Tibial nerve (tissue), 4 donors: ENCODE measurements at regions not wholly inside any gene's neighbourhood (a gene's known extent, or its start where the extent isn't known, plus 50 kb on each side); places are given as distances from the start of the nearest gene placed in this dataset.

Source experiments
- DNase-seq, 2 donors: peaks; one replicate each; pipeline ENCODE4 v3.0.0-alpha.2; 2019; ENCODE audit warnings: low spot score in 2 of 2
- H3K27ac ChIP-seq, 4 donors: fragments of 200-600 bp; sonication (generic) in 3 of 4; one replicate each; pipeline ENCODE4 v1.5.1; 2017 to 2019; ENCODE audit warnings: mild to moderate bottlenecking in 1 of 4
- H3K27me3 ChIP-seq, 2 donors: fragments of 200-600 bp; sonication (generic) in 1 of 2; one replicate each; pipeline versions ENCODE4 v1.5.1 to v1.6.0; 2017 to 2019
- H3K36me3 ChIP-seq, 3 donors: fragments of 200-600 bp; sonication (generic); one replicate each; pipeline ENCODE4 v1.5.1; 2018 to 2019
- H3K4me1 ChIP-seq, 4 donors: fragments of 200-600 bp; sonication (generic) in 3 of 4; one replicate each; pipeline ENCODE4 v1.5.1; 2017 to 2019
- H3K4me3 ChIP-seq, 4 donors: fragments of 200-600 bp; sonication (generic) in 3 of 4; one replicate each; pipeline ENCODE4 v1.5.1; 2017 to 2019; ENCODE audit warnings: mild to moderate bottlenecking in 1 of 4, moderate library complexity in 1 of 4
- H3K9me3 ChIP-seq, 4 donors: fragments of 200-600 bp; sonication (generic) in 3 of 4; one replicate each; pipeline ENCODE4 v1.5.1; 2017 to 2019
- EP300 ChIP-seq, 2 donors: sonication (generic); formaldehyde crosslinking; IDR thresholded peaks; one replicate each; pipeline ENCODE4 v1.6.1; 2017; ENCODE audit warnings: antibody characterized with exemption in 2 of 2, mild to moderate bottlenecking in 1 of 2
- POLR2A ChIP-seq, 2 donors: fragments of 450-650 bp; IDR thresholded peaks; one replicate each; pipeline ENCODE4 v1.6.1; 2017; ENCODE audit warnings: antibody characterized with exemption in 2 of 2, mild to moderate bottlenecking in 2 of 2, moderate library complexity in 2 of 2
- WGBS, 2 donors: methylation state at CpG; one replicate each; pipeline ENCODE4 v1.1.5; 2018; 5-methylcytosine and 5-hydroxymethylcytosine counted together
- TF ChIP-seq, protein P1 (sequence below), 5 experiments: fragments of 200-600 bp in 3 of 5; fragments of 450-650 bp in 2 of 5; sonication (generic) in 3 of 5; IDR thresholded peaks; one replicate each; pipeline ENCODE4 v1.5.1; 2016 to 2019; ENCODE audit warnings: antibody characterized with exemption in 5 of 5, mild to moderate bottlenecking in 3 of 5, moderate library complexity in 2 of 5

DNA sequence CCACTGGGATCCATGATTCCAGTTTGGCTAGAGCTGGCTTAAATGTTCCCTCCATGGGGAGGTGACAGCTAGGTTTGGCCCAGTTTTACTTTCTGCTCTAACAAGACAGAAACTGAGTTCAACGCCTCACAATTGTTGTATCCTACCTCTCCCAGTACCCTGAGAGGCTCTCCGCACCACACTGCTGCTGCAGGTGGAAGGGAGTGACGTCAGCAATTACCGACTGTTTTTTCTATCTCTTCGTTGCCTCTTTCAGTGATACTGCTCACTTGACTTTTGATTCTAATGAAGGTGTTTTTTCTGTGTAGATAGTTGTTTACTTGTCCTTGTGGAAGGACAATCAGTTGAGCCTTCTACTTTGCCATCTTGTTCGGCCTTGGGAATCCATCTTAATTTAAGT is 204.9 kb upstream of the DUSP10 start:
- no peak for DNase-seq
- no peaks in the 10 kb centered on the region for H3K27me3 ChIP-seq
- WGBS, 2 donors = 93 to 94% methylated on average over 6 of the region's 6 CpGs
- TF ChIP-seq EP300 (IDR thresholded peaks at IDR 0.05) (no peak), POLR2A (IDR thresholded peaks at IDR 0.05) (no peak)
- TF ChIP-seq, protein P1, sequence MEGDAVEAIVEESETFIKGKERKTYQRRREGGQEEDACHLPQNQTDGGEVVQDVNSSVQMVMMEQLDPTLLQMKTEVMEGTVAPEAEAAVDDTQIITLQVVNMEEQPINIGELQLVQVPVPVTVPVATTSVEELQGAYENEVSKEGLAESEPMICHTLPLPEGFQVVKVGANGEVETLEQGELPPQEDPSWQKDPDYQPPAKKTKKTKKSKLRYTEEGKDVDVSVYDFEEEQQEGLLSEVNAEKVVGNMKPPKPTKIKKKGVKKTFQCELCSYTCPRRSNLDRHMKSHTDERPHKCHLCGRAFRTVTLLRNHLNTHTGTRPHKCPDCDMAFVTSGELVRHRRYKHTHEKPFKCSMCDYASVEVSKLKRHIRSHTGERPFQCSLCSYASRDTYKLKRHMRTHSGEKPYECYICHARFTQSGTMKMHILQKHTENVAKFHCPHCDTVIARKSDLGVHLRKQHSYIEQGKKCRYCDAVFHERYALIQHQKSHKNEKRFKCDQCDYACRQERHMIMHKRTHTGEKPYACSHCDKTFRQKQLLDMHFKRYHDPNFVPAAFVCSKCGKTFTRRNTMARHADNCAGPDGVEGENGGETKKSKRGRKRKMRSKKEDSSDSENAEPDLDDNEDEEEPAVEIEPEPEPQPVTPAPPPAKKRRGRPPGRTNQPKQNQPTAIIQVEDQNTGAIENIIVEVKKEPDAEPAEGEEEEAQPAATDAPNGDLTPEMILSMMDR (IDR thresholded peaks at IDR 0.05) = no peak
- no peak overlapping the region for H3K4me3 ChIP-seq
- no peaks in the 10 kb centered on the region for H3K4me1 ChIP-seq
- H3K36me3 ChIP-seq = no peaks in the 10 kb centered on the region
- H3K27ac ChIP-seq = no peak overlapping the region
- H3K9me3 ChIP-seq = peaks cover 0 to 18% (median 0%) of the 10 kb centered on the region in 4 donors

DNA sequence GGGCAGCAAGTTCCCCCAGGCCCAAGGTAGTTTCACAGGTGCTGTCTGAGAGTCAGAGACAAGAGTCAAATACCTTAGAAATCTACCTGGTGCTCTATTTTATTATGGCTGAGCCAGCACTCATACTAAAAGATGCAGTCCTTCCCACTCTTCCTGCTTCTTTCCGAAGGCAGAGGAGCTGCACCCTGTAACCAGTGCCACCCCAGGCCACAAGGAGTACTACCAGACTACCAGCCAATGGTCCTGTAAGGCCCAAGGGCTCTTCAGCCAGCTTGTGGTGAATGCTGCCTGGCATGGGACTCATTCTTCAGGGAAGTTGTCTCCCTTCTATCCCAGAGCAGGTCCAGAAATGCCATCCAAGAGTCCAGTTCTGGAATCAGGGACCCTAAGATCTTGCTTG is 203.8 kb upstream of the DUSP10 start:
- no peak overlapping the region for H3K4me3 ChIP-seq
- no peak for DNase-seq
- H3K36me3 ChIP-seq = no peaks in the 10 kb centered on the region
- H3K27me3 ChIP-seq = no peaks in the 10 kb centered on the region
- no peak for TF ChIP-seq POLR2A (IDR thresholded peaks at IDR 0.05)
- no peak for TF ChIP-seq EP300 (IDR thresholded peaks at IDR 0.05)
- 80 to 90% methylated on average over 1 of the region's 1 CpG for WGBS, 2 donors
- H3K9me3 ChIP-seq = peaks cover 0 to 18% (median 0%) of the 10 kb centered on the region in 4 donors
- H3K4me1 ChIP-seq = no peaks in the 10 kb centered on the region
- H3K27ac ChIP-seq = no peak overlapping the region

DNA sequence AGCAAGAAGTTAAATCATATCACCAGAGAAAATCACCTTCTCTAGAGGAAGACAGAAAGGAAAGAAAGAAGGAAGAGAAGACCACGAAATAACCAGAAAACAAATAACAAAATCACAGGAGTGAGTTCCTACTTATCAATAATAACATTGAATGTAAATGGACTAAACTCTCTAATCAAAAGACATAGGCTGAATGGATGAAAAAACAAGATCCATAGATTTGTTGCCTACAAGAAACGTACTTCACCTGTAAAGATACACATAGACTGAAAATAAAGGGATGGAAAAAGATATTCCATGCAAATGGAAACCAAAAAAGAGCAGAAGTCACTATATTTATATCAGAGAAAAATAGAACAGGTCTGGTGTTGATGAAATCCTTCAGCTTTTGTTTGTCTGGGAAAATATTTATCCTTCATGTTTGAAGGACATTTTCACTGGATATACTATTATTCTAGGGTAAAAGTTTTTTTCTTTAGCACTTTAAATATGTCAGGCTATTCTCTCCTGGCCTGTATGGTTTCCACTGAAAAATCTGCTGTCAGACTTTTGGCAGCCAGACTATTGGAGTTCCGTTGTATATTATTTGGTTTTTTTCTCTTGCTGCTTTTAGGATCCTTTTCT is 202.5 kb upstream of the DUSP10 start:
- no peaks in the 10 kb centered on the region for H3K4me1 ChIP-seq
- H3K36me3 ChIP-seq = no peaks in the 10 kb centered on the region
- no peaks in the 10 kb centered on the region for H3K27me3 ChIP-seq
- H3K27ac ChIP-seq = no peak overlapping the region
- no peak for DNase-seq
- WGBS, 2 donors = 70 to 76% methylated on average over 3 of the region's 3 CpGs
- H3K4me3 ChIP-seq = no peak overlapping the region
- TF ChIP-seq POLR2A (IDR thresholded peaks at IDR 0.05) = no peak
- TF ChIP-seq, protein P1 (IDR thresholded peaks at IDR 0.05) = no peak
- TF ChIP-seq EP300 (IDR thresholded peaks at IDR 0.05) = no peak
- peaks cover 0 to 18% (median 0%) of the 10 kb centered on the region in 4 donors for H3K9me3 ChIP-seq

DNA sequence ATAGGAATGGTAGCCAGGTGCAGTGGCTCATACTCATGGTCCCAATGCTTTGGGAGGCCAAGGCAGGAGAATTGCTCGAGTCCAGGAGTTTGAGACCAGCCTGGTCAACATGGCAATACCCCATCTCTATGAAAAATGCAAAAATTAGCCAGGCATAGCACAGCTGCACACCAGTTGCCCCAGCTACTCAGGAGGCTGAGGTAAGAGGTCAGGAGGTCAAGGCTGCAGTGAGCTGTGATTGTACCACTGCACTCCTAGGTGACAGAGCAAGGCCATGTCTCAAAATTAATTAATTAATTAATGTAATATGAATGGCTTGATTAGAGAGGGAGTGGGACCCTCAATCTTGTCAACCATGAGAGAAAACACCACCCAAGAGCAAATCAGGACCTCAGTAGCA is 198.7 kb upstream of the DUSP10 start:
- no peaks in the 10 kb centered on the region for H3K36me3 ChIP-seq
- TF ChIP-seq POLR2A (IDR thresholded peaks at IDR 0.05) (no peak), EP300 (IDR thresholded peaks at IDR 0.05) (no peak)
- TF ChIP-seq, protein P1 (IDR thresholded peaks at IDR 0.05) = no peak
- H3K4me1 ChIP-seq = no peaks in the 10 kb centered on the region
- no peaks in the 10 kb centered on the region for H3K27me3 ChIP-seq
- DNase-seq = no peak
- H3K27ac ChIP-seq = no peak overlapping the region
- WGBS, 2 donors = 80 to 93% methylated on average over 1 of the region's 1 CpG
- H3K4me3 ChIP-seq = no peak overlapping the region
- H3K9me3 ChIP-seq = peaks cover 0 to 17% (median 0%) of the 10 kb centered on the region in 4 donors

DNA sequence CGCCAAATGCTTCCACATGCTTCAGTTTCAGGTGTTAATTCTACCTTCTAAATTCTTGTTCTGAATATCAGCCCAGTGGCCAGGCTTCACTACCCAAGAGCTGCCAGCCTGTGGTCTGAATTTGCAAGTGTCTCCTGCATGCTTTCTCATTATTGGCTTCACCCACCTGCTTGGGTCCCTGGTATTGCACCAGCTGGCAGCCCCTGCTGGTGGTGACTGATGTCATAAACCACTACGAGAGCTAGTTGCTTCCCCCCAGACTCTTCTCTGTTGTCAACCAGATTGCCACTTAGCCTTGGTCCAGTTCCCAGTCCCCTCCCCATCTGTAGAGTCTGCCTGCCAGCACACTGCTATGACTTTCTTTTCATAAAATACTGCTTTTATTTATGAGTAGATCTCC is 197.7 kb upstream of the DUSP10 start:
- Histone ChIP-seq H3K27me3 (no peaks in the 10 kb centered on the region), H3K36me3 (no peaks in the 10 kb centered on the region), H3K4me1 (no peaks in the 10 kb centered on the region), H3K9me3 (peaks cover 0 to 10% (median 0%) of the 10 kb centered on the region in 4 donors), H3K27ac (no peak overlapping the region), H3K4me3 (no peak overlapping the region)
- no peak for DNase-seq
- 53 to 68% methylated on average over 2 of the region's 2 CpGs for WGBS, 2 donors
- TF ChIP-seq, protein P1 (IDR thresholded peaks at IDR 0.05) = no peak
- TF ChIP-seq POLR2A (IDR thresholded peaks at IDR 0.05) (no peak), EP300 (IDR thresholded peaks at IDR 0.05) (no peak)
